Activated CD4-positive, CD25-positive, alpha-beta regulatory T cell treated with anti-CD3 and anti-CD28 coated beads, Interleukin-2, amount 50 U/mL, for 24 hours (primary cell): ENCODE measurements at regions not wholly inside any gene's neighbourhood (a gene's known extent, or its start where the extent isn't known, plus 50 kb on each side); places are given as distances from the start of the nearest gene placed in this dataset.
"Not testable (repeated sequence)": the region's sequence is repeated elsewhere in the genome, so short reads cannot be mapped to it uniquely, and the experiment has no call there.

ENCODE experiments used
- ATAC-seq, 2 donors: fragments of 150-1000 bp; cut with Tn5 transposase; one replicate each; pipeline ENCODE4 v1.10.0; 2021; ENCODE audit warnings: mild to moderate bottlenecking in 1 of 2, moderate library complexity in 1 of 2

DNA sequence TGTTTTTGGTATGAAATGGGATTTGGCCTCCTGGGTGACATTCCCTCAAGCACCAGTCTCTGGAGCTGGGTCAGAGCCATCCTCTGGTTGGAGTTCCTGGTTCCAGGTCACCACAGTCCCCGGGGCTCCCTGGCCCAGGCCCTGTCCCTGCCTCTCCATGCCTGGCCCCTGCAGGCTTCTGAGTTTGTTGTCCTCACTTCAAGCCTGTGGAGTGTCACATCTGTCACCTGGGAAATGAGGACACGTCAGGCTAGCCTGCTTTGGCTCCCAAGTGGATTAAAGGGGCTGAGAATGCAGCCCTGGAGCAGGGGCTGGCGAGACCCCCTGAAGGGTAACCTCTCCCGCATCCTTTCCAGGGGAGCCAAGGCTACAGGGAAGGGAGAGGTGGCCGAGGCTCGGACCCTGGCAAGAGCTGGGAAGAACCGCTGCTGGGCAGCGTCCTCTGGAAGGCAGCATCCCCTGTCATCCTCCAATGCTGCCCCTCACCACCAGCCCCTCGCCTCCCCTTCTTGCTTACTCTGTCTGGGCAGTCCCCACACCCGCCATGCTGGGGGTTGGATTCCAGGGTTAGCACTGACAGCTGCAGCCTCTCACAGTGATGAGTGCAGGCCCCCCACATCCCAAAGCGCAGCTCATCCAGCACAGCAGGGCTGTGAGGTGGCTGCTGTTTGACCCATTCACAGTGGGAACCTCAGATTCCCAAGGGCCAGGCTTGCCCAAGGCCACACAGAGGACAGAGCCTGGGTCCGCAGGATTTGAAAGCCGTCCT, 75.5 kb upstream of the IQSEC1 start:
- no peak for ATAC-seq

- no peak for ATAC-seq
Observed at GRCh38 chr3:13148126-13148525, 74.9 kb upstream of the IQSEC1 start.

- ATAC-seq = no peak
Observed at GRCh38 chr3:13147344-13147743, 74.1 kb upstream of the IQSEC1 start.

GRCh38 chr3:13146643-13147143, 73.5 kb upstream of the IQSEC1 start:
- ATAC-seq = no peak

DNA sequence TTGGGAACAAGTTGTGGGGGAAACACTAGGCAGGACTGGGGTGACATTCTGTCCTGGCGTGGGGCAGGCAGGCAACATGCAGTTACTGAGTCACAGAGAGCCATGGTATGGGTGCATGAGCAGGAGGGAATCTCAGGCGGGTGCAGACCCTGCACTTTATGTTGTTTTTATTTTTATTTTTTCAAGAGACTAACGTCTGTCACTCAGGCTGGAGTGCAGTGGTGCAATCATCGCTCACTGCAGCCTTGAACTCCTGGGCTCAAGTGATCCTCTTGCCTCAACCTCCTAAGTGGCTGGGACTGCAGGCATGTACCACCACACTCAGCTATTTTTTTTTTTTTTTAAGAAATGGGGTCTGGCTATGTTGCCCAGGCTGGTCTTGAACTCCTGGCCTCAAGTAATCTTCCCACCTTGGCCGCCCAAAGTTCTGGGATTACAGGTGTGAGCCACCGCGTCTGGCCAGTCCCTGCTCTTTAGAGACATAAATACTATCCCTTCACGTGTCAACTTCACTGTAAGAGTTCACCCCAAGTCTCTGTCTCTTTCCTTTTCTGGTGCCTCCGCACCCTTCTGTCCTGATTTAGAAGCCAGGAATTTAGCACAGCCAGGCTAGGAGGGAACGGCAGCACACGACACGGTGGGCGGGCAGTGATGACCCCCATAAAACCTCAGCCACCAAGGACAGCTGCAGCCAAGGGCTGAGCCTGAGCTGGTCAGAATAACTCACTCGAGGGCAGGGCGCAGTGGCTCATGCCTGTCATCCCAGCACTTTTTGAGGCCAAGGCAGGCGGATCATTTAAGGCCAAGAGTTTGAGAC, 72.8 kb upstream of the IQSEC1 start:
- ATAC-seq = no peak

DNA sequence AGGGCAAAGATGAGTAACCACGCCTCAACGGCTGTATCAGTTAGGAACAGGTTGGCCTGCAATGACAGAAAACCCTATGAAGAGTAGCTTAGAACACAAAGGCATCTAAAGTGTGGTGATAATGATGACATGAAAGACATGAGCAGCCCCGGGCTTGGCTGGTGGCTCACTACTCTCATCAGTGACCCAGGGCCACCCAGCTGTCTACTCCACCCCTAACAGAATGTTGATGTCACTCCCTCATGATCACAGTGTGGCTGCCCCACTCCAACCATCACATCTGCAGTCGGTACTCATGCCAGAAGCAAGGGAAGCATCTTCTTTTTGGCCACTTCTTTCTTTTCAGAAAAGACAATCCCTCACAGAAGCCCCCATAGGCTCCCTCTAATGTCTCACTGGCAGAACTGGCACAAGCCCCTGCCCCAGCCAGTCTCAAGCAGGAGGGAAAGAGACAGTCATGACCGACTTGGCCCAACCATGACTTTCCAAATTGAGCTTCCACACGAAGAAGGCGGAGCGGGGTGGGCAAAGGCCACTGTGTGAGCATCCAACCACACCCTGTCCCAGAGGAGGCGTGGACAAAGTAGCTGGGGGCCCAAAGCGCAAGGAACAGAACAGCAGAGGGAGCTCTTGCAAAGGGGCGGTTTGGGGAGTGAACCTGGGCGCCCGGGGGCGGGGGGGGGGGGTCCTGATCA, 72.0 kb upstream of the IQSEC1 start:
- ATAC-seq = no peak

DNA sequence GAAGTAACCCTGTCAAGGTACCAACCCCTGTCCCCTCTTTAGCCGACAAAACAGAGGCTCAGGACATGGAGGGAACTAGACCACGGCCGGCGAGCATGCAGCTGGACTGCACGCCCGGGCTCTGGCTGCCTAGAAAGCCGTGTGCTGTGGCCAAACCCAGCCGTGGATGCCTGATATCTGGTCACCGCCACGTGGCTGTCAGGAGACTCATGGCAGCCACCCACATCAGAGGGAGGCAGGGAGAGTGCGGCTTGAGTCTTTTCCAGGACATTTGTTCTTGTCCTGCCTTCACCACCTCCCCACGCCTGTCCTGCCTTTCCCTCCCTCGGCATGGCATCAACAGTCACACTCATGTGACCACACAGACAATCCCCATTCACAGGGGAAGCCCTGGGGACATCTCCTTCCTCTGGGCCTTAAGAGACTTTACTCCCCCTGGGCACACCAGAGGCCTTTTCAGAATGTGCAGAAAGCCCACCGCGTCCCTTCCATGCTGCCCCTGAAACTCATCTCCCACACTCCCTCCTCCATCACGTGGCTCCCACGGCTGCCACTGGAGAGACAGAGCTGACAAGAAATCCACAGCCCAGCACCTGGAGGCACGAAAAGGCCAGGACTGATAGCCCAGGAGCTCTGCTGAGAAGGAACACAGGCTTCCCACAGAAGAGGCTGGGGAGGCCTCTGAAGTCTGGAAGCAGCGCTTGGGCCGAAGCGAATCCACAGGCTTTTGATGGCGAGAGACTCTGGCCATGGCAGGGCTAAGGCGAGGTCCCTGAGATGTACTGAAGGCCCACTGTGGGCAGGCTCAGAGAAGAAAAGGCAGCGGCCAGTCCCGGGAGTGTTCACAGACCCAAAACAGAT, 71.2 kb upstream of the IQSEC1 start:
- ATAC-seq = no peak

DNA sequence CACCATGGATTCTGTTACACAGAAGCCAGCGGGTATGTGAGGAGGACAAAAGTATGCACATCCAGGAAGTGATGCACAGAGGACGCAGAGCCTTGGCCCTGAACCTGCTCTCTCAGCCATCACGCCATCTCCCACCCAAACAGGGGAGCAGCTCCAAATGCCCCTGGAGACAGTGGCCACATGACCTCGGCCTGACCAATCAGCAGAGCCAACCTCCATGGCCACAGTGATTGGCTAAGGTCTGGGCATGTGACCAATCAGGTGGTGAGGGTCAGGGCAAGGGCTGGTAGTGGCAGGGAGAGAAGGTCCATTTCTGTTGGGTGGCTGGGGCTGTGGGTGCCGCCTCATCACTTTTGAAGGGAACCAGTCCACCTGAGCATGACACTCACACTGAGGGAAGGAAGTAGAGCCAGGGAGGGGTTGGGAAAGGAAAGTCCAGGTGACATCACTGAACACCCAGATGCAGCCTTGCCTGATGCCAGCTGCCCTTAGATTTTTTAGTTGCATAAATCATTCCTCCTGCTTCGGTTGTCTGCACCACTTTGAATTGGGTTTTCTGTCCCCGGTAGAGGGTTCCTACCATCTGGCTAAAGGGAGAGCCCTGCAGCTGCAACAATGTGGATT, 70.3 kb upstream of the IQSEC1 start:
- ATAC-seq = no peak

GRCh38 chr3:13142552-13143380, 69.5 kb upstream of the IQSEC1 start:
- no peak for ATAC-seq

DNA sequence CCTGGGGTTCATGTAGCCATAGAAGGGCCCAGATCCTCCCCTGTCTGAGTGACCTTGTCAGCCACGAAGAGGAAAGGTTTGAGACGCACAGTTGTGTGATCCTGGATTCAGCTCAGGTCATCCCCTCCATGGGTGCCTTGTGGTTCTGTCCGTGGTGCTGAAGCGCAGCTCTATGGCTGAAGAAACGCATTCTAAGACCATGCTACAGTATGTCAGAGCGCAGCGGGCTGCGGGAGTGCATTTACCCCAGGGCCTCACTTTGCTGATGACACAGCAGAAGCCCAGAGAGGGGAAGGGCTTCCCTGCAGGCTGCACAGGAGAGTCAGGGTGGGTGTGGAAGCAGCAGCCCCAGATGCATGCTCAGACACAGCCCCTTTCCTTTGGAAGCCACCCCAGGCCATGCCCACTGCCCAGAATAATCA, 68.8 kb upstream of the IQSEC1 start:
- ATAC-seq = no peak

- no peak for ATAC-seq
Observed at GRCh38 chr3:13141183-13141582, 68.0 kb upstream of the IQSEC1 start.

GRCh38 chr3:13140596-13140995, 67.4 kb upstream of the IQSEC1 start:
- no peak for ATAC-seq

- no peak for ATAC-seq
Observed at GRCh38 chr3:13139471-13140065, 66.3 kb upstream of the IQSEC1 start.

DNA sequence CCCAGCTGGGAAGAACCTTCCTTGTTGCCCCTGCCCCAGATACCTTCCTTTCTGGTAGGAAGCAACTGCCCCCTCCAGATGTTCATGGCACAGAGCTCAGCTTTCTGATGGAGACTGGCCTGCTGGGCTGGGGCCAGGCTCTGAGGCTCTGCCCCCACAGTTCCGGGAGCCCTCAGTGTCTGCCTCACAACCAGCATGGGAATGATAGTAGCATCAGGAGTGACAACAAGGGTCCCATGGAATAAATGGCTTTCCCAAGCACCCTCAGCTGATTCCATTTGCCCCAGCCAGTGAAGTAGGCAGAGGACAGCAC, 65.6 kb upstream of the IQSEC1 start:
- no peak for ATAC-seq

- ATAC-seq = no peak
Observed at GRCh38 chr3:13137941-13138832, 65.0 kb upstream of the IQSEC1 start.

DNA sequence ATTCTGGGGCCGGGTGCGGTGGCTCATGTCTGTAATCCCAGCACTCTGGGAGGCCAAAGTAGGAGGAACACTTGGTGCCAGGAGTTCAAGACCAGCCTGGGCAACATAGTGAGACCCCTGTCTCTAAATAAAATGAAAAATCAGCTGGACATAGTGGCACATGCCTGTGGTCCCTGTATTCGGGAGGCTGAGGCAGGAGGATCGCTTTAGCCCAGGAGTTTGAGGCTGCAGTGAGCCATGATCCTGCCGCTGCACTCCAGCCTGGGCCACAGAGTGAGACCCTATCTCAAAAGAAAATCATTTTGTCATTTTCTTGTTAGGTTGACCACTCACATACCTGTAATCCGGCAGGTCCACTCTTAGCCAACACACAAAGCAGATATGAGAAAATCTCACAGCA, 63.6 kb upstream of the IQSEC1 start:
- not testable (repeated sequence) for ATAC-seq

- ATAC-seq = no peak
Observed at GRCh38 chr3:13136426-13136825, 63.2 kb upstream of the IQSEC1 start.

GRCh38 chr3:13135811-13136321, 62.6 kb upstream of the IQSEC1 start:
- no peak for ATAC-seq

GRCh38 chr3:13135251-13135810, 62.1 kb upstream of the IQSEC1 start:
- ATAC-seq = no peak
